G401 (cell line): ENCODE measurements at regions not wholly inside any gene's neighbourhood (a gene's known extent, or its start where the extent isn't known, plus 50 kb on each side); places are given as distances from the start of the nearest gene placed in this dataset.

Experiments
- DNase-seq: peaks from one replicate; pipeline ENCODE4 v3.0.0-alpha.2; 2015; ENCODE audit warnings: low spot score
- in situ Hi-C: cut with HindIII; loops from 2 replicates; pipeline ENCODE4 v1.10.0; 2016; ENCODE audit warnings: low sequenced_read_pairs, mixed read lengths

DNA sequence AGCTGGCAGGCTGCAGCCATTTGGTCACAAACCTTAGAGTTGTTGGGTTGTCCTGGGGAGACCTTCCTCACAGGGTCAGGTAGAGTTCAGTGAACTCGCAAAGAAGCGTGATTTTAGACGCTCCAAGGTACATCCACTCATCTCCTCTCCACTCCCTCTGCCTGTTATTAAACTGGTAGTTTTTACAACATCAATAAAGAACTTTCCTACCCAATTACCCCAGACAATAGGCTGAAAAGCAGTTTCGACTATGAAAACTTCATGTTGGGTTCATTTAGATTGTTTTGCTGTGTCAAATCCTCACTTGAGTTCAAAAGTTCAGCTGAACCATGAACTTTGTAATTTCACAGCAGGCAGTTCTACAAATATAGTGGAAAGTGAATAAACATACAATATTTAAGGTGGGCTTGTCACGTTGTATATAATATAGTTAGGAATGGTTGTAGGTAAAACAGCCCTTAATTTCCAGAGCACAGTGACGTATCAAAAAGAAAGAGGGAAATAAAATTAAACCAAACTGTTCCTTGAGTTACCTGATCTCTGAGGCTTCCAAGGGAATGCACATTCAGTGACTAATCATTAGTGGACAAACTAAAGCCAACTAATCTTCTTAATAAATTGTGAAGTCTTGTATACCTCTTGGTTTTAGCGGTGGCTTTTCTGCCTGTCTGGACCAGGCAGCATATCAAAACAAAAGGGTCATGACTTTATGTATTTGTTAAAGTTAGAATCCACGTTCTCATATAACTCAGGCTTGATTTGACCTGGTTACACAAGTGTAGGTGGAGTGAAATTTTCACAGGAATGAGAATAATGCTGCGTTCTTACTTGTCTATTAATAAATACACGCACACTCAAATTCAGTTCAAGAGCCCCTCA lies 100.5 kb downstream of the CYP26A1 start:
- DNase-seq: no peak
- in situ Hi-C loops: no loop called here

DNA sequence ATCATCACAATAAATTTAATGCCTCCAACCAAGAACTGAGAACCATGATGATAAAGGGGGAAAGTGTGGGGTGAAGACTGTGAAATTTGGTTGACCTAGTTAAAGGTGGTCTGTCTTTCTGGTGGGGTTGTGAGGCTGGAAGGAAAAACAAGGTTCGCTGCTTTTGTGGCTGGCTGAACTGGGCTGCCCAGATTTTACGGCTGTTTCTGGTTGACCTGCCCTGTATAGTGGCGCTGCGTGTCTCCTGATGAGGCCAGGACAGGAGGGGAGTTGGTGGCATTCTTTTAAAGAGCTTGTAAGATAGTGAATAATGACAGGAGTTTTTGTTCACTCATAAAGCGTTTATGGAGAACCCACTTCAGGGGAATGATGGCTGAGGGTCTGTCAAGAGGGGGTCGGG lies 101.8 kb downstream of the CYP26A1 start:
- no peak for DNase-seq
- in situ Hi-C loops: no loop called here

DNA sequence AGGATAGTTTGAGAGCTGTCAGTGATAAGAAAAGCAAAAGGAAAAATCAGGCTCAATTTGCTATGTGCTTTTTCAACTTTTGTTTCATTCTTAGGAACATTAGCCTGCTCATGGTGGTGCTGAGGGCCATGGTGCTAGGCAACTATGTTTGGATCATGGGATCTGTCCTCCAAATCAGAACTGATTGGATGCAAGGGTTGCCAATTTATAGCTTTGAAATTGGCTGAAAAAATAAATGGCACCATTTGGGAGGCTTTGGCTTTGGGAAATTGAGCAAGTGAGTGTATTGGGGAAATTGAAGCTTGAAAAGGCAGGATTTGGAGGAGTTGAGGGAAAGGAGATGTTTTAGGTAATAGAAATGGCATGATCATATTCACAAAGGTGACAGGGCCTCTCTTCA lies 103.8 kb downstream of the CYP26A1 start:
- no peak for DNase-seq
- in situ Hi-C loops: no loop called here

DNA sequence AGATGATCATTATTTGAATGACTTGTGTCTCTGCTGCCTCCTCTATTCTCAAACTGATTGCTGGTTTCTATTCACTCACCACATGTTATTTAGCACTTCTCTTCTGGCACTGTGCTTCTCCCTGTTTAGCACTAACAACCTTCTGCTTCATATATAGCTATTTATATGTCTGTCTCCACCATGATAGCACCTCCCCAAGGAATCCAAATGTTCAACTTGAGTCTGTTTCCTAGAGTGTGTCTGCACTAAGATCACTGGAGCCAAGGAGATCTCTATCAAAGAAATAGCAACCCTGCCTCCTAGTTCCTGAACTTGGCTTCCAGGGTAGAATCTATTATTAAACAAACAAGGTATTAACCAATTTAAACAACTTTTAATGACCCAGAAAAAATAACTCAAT lies 104.5 kb downstream of the CYP26A1 start:
- in situ Hi-C loops: no loop called here
- DNase-seq: no peak

DNA sequence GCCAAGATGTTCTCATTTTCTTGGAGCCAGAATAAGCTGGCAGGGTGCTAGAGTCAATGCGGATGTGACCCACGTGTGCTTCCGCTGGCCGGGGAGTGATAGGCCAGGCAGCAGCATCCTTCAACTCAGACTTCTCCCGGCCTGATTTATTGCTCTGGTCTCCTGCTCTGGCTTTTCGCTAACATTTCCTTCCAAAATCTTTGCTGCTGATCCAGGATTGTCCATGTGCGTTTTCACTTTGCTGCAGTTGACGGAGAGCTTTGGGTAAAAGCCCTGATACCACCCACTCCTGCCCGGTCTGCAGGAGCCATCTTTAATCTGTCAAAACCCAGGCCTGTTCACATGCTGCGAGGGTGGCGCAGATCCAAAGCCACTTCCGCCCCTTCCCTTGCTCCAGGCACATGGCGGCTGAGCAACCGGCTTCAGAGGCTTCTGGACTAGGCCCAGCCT lies 106.8 kb downstream of the CYP26A1 start:
- in situ Hi-C loops: no loop called here
- DNase-seq: no peak

DNA sequence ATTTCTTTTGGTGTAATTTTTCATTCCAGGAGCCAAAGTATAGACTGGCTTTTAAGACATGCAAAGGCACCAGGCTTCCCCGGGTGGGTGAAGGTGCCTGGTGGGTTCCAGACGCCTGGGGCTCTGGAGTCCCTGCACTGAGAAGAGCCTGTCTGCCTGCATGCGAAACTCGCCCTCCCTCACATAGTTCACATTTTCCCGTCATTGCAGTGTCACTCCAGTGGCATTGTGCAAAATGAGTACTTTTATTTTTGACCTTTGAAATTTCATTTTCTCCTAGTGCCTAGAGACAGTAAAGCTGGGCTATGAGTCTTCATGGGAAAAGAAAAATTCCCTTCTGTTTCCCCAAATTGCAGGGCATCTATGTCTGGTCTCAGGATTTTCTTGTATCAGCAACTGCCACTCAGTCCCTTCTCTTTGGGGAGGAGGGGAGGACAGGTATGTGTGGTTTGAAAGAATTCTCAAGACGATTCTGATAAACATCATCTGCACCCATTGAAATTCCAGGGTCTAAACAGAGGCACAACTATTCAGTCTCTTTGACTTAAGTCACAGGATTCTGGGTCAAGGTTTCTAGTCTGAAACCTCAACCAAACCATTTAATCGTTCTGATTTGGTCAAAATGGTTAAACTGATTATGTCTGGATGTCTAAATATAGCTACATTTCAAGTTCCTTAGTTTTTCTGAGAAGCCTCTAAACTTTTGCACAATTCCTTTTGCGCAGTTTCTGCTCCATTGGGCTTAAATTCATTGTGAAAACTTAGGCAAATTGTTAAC lies 107.8 kb downstream of the CYP26A1 start:
- DNase-seq: no peak
- in situ Hi-C loops: no loop called here

DNA sequence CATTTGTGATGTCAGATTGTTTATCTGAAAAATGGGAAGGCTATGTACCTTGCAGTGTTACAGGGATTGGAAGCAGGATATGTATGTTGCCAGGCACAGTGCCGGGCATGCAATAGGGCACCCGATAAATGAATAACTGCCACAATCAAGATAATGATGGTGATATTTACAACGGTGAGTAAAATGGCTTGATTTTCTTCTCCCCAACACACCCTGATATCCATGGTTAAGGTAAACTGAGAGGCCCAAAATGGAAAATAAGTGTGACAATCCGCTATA lies 108.3 kb downstream of the CYP26A1 start:
- no peak for DNase-seq
- in situ Hi-C loops: no loop called here

DNA sequence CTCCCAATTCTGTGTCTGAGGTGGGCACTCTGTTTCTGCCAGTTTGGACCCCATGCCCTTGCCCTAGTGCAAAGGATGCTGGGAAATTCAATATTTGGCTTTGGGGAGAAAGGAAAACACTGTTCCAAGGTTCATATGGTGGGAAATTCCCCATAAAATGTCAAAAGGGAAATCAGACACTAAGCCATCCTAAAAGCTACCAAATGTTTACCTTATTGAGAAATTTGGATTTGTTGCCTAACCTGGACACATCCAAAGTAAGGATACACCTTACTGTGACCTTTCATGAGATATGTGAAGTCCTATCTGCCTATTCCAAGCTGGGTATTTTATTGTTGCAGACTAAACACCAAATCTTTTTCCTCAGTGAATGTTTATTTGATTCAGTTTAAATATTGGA lies 109.1 kb downstream of the CYP26A1 start:
- in situ Hi-C loops: no loop called here
- DNase-seq: no peak

DNA sequence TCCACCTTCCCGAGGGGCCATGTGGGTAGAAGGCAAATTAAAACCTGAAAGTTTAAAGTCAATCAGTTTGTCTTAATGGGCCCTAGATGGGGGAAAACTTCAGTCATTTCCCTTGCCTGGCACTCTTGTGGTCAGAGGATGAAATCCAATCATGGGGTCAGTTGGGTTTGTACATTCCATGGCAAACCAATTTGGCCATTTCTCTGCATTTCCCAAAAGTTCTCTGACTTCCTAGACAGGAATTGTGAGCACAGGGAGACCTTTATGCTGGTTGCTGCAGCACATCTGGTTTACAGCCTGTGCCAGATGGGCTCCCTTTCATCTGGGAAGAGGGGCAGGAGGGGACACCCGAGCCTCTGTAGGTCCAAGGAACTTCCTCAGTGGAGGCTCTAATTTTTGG lies 113.0 kb downstream of the CYP26A1 start:
- no peak for DNase-seq
- in situ Hi-C loops: no loop called here

DNA sequence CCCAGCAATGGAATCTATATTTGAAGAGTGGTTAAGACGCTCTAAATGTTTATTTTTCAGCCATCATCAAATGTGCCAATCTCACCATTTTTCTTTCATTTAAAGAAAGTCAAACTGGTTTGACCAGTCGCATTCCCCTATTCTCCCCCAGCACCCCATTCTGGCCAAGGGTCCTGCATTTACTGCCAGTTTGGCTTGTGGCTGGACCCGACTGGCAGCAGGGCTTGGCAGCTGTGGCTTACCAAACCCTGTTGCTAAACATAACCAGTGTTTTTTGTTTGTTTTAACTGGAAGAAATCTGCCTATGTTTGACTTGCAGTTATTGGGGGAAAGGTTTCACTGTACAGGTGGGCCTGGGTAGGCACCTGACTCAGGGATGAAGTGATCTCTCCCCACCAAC lies 116.3 kb downstream of the CYP26A1 start:
- DNase-seq: no peak
- in situ Hi-C loops: no loop called here

DNA sequence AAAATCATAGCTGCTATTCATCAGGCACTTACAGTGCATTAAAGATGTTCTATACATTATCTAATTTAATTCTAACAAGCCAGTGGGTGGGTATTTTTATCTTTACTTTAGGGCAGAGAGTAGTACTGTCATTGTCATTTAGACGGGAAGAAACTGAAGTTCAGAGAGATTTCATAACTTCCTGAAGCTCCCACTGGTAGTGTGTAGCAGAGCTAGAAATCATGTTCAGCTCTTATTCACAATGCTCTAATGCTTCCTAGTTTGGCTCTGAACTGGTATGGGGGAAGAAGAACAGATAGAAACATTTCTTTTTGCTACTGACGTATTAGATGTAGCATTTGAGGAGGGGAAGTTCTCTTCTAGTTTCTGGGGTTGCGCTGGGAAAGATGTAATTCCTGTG lies 116.7 kb downstream of the CYP26A1 start:
- in situ Hi-C loops: no loop called here
- no peak for DNase-seq

DNA sequence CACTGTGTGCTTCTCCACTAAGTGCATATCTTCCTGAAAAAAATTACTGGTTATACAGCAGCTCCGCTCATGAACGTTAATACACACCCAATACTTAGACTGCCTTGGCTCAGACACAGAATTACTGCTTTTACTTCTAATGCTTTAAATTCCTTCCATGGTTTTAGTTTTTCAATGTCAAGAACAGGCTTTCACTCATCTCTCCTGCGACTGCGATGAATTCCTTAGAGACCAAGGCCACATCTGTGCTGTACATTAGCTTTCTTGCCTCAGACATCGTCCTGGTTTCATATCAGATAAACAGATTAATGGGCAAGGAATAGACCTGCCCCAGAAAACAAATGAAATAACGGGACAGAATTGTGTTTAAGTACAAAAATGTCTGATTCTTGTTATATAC lies 120.2 kb downstream of the CYP26A1 start:
- in situ Hi-C loops: no loop called here
- DNase-seq: no peak

DNA sequence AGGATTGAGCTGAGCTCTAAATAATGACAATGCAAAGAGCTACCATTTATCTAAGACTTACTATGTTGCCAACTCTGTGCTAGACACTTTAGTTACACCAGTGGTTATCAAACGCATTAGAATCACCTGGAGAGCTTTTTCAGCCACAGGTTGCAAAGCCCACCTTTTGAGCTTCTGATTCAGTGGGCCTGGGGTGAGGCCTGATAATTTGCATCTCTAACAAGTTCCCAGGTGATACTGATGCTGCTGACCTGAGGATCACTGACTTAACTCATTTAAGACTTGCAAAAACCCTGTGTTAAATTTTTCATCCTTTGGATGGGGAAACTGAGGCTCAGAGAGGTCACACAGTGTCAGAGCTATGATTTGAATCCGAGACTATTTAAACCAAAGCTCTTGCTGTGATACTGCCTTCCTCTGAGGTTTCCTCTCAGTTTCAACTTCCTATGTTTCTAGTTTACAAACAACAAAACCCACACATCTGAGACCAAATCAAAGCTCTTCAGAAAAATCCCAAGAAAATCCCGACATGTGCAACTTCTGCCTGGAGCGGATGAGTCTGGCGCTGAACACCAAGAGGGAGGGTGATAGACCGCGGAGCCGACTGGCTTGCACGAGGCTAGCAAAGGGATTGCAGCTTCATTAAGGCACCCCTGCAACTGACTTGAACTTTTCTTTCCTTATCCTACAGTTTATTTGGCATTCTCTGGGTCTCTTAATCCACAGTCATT lies 124.9 kb downstream of the CYP26A1 start:
- no peak for DNase-seq
- in situ Hi-C loops: no loop called here

DNA sequence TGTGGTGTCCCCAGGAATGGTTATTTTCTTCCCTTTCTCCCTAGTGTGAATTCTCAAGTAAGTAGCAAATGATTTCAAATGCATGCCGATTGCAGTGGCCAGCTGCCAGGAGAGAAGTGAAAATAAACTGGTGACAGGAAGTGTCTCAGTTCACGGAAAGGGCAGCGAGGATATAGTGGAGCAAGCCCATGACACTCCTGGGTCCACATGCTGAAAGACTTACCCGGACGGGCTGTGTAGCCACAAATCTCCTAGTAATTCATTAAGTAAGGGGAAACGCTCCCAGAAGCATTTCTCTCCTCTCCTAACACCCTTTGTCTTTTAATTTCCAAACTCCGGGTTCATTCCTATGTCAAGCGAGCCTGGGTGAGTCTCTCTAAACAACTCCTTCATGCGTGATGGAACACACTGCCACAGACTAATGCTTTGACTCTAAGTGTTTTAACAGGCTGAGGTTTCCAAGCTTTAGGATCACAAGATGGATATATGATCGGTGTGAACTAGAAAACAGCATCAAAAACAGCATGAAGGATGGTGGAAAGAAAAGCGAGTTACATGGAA lies 125.6 kb downstream of the CYP26A1 start:
- DNase-seq: peak; percentile 6
- in situ Hi-C loops: no loop called here

DNA sequence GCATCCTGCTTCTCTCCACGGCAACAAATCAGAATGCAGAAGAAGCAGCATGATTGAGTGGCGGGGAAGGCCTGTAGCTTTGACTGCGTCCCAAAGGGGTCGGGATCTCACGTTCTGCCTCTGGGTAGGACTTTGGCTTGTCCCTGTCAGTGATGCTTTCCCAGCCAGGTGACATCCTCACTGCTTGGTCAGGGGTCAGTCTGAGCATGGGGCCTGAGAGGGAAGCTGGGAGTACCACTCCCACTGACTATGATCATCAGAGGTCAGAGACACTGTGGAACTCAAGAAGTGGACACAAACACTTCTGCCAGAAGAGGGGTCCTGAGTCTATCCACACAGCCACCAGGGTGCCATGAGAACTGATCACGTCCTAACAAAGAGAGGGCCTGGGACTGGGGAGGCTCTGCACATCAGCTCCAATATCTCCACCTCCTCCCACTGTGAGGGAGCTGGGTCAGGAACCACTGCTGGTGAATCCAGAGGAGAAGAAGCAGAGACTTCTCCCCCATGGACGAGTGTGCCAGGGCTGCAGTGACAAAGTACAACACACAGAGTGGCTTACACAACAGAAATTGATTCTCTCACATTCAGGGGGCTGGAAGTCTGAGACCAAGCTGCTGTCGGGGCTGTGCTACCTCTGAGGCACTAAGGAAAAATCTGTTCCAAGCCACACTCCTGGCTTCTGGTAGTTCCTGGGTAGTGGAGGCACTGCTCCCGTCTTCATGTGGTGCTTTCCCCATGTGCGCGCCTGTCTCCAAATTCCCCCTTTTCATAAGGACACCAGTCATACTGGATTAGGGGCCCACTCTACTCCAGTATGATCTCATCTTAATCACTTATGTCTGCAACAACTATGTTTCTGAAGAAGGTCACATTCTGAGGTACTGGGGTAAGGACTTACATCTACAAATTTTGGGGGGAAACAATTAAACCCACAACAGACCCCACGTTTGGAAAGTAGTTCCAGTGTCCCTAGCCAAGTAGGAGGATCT lies 131.1 kb downstream of the CYP26A1 start:
- DNase-seq: no peak
- in situ Hi-C loops: no loop called here

DNA sequence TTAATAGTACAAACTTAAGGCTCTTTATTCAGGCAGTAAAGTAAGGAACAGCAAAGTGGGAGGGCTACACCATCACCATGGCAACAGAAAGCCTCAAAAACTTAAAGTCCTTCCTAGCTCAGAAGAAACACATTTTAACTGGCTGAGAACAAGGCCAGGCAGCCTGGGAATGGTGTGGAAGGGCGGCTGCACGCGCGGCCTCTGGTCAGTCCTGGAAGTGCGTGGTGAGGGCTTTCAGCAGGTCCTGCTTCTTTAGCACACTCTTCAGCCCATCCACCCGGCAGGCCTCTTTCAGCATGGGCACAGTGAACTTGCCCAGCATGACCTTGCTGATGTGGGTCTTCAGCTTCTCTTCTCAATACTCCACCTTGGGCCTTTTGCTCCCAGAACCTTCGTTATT lies 133.0 kb downstream of the CYP26A1 start:
- in situ Hi-C loops: no loop called here
- DNase-seq: no peak

DNA sequence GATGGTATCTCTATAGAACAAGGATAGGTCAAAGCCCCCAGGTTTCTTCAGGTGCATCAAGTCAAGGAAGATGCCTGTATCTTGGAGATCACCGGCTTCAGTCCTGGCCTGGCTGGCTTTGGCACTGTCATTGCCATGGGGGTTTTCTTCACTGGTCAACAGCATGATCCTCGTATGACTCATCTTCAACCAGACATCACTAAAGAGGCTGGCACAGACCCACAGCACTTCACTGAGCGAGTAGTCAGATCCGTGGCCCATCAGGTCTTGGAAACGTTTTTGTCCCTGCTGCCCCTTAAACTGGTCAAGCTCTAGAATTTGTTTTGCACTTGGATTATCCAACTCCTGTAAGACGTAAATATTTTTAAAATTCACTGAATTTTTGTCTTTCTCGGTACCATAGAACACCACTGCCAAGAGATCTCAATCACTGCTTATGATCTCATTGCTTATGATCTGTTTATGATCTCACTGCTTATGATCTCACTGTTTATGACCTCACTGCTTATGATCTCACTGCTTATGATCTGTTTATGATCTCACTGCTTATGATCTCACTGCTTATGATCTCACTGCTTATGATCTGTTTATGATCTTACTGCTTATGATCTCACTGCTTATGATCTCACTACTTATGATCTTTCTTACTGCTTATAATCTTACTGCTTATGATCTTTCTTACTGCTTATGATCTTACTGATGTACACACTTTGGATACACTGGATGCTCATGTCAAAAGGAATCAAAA lies 135.2 kb downstream of the CYP26A1 start:
- DNase-seq: no peak
- in situ Hi-C loops: no loop called here

DNA sequence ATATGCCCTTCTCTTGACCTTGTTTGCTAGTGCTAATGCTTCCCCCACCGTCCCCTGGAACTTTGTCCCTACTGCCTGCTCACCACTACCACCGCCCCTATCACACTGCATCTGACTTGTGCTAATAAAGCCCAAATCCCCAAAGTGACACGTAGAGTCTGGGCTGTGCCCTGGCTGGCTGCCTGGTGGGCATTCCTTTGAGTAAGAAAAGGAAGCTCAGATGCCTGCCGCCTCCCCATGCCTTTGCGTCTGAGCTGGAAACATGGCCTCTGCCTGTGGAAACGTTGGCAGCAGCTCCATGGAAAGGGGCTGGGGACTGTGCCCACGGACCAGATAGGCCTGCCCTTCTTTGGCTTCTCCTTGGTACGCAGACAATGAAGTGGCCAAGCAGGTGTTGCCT lies 138.3 kb downstream of the CYP26A1 start:
- in situ Hi-C loops: no loop called here
- no peak for DNase-seq
